ENCODE measurements at regions not wholly inside any gene's neighbourhood (a gene's known extent, or its start where the extent isn't known, plus 50 kb on each side); places are given as distances from the start of the nearest gene placed in this dataset.

- TF ChIP-seq POLR2A (IDR thresholded peaks at IDR 0.05; ENCODE audit: low read length), result no peak
- TF ChIP-seq GATA1 (IDR thresholded peaks at IDR 0.05; ENCODE audit: low read depth, low read length), result no peak
Measured at GRCh38 chr5:58346041-58346440, 113.8 kb downstream of the PLK2 start.
